ENCODE measurements at regions not wholly inside any gene's neighbourhood (a gene's known extent, or its start where the extent isn't known, plus 50 kb on each side); places are given as distances from the start of the nearest gene placed in this dataset.

DNA sequence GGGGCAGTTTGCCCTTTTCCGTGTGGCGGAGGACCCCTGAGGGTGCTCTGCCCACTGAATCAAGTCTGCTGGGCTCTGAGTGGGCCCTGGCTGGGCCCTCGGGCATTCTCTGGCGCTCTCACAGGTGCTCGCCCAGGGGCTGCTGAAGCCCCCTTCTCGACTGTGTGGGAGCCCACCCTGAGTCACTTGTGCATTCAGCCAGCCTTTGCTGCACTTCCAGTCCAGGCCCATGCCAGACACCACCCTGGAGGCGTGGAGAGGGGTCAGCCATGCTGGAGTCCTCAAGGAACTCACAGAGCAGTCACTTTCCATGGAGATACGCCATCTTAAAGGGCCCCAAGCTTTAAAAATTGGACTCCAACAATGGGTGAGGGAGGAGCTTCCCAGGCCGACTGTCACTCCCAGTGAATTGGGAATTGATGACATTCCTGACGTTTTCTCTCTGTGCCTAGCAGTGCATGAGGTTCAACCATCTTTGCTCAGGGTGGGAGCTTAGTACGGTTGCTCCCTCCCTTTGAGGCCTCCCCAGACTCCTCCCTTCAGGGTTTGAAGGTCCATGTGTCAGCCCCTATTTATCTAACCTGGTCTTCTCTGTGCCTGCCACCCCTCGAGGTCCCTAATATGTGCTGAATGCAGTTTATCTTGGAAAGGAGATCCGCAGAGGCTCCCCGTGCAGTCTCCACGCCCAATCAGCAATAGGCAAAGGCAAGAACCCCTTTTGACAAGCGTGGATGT is 71.8 kb upstream of the HS6ST1 start:
- no peak for DNase-seq (ENCODE audit: low read depth)
- H3K4me3 ChIP-seq (ENCODE audit: low read length): no peak overlapping the region
- TF ChIP-seq, protein P1, sequence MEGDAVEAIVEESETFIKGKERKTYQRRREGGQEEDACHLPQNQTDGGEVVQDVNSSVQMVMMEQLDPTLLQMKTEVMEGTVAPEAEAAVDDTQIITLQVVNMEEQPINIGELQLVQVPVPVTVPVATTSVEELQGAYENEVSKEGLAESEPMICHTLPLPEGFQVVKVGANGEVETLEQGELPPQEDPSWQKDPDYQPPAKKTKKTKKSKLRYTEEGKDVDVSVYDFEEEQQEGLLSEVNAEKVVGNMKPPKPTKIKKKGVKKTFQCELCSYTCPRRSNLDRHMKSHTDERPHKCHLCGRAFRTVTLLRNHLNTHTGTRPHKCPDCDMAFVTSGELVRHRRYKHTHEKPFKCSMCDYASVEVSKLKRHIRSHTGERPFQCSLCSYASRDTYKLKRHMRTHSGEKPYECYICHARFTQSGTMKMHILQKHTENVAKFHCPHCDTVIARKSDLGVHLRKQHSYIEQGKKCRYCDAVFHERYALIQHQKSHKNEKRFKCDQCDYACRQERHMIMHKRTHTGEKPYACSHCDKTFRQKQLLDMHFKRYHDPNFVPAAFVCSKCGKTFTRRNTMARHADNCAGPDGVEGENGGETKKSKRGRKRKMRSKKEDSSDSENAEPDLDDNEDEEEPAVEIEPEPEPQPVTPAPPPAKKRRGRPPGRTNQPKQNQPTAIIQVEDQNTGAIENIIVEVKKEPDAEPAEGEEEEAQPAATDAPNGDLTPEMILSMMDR (IDR thresholded peaks at IDR 0.05; ENCODE audit: insufficient read depth, low read depth, low read length, missing control alignments): no peak

DNA sequence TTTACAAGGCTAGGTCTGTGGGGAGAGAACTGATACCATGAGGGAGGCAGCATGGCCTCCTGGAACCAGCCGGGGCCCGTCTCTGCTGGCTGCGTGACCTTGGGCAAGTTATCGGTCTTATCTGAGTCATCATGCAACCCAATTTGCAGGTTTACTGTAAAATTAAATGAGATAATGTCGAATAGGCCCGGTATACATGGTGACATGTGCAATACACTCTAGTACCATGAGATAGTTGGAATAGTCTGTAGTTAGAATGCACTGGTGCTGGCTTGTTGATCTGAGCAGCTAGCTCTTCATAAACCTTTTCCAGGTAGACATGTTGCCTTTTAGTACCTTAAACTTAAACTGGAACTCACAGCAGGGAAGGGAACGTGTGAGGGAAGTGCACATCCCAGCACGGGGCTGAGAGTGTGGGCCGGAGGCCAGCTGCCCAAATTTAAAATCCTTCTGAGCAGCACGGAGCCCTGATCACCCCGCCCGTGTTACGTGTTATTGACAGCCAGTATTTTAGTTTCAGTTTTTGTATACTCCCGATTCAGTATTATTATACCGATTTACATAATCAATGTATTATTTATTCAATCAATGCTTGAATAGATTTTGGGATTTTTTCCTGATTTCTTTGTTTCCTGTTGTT is 72.4 kb upstream of the HS6ST1 start:
- no peak overlapping the region for H3K4me3 ChIP-seq (ENCODE audit: low read length)
- TF ChIP-seq, protein P1 (IDR thresholded peaks at IDR 0.05; ENCODE audit: insufficient read depth, low read depth, low read length, missing control alignments): no peak
- DNase-seq (ENCODE audit: low read depth): no peak

DNA sequence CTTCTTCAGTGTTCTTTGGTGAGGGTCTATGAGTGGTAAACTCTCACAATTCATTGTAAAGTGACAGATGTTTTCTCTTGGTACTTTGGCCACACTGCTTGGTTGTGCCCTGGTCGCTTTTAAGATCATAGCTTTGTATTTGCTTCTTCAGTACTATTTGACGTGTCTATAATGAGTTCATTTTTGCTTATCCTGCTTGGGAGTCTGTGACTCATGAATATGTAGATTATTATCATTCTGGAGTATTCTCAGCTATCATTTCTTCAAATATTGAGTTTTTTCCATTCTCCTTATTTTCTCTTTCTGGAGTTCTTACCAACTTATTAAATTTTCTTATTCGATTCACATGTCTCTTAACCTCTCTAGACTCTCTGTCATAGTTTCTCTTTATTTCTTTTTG is 73.0 kb upstream of the HS6ST1 start:
- no peak overlapping the region for H3K4me3 ChIP-seq (ENCODE audit: low read length)
- DNase-seq (ENCODE audit: low read depth): no peak
- TF ChIP-seq, protein P1 (IDR thresholded peaks at IDR 0.05; ENCODE audit: insufficient read depth, low read depth, low read length, missing control alignments): no peak

DNA sequence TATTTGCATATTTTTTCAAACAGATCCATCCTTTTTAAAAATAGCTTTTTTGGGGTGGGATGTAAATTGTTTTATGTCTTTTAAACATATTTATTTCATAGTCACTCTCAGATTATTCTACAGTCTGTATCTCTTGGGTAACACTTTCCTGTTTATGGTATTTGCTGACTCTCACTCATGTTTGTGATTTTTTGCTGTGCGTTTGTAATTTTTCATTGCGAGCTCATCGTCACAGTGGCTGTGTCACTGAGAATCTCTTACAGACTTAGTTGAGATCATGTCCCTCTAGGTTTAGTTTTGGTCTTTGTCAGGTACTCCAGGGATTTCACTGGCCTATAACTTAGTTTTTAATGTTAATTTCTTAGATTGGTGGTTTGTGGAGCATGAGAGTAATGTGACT is 73.5 kb upstream of the HS6ST1 start:
- no peak for DNase-seq (ENCODE audit: low read depth)
- H3K4me3 ChIP-seq (ENCODE audit: low read length): no peak overlapping the region
- TF ChIP-seq, protein P1 (IDR thresholded peaks at IDR 0.05; ENCODE audit: insufficient read depth, low read depth, low read length, missing control alignments): no peak

DNA sequence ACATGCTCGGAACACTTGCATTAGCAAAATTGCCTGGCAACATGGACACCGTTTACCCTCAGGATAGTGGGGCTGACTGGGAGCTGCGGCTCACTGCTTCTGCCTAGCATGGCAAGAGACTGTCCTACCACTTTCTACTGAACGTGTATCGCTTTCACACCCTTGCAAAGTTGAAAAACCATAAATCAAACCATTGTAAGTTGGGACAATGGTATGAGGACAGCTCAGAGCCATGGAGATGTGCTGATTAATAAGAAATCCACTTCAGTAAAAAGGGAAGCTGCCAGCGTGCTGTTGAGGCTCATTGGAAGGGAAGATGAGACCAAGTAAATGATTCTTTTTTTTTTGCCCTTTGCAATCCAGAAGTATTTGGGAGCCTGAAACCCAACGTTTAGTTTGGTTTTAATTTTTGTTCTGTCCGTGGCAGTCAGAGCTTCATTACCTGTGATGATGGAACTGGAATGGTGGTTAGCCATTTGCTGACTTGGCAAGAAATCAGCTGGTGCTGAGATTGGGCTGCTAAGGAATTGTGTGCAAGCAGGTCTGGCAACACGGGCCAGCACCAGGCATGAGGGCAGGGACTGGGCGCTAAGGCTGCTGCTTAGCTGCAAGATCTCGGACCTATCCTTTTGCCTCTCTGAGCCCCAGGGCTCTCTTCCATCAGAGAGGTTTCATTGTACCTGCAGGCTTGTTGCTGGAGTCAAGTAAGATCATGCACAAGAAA is 75.5 kb upstream of the HS6ST1 start:
- TF ChIP-seq, protein P1 (IDR thresholded peaks at IDR 0.05; ENCODE audit: insufficient read depth, low read depth, low read length, missing control alignments): no peak
- H3K4me3 ChIP-seq (ENCODE audit: low read length): no peak overlapping the region

DNA sequence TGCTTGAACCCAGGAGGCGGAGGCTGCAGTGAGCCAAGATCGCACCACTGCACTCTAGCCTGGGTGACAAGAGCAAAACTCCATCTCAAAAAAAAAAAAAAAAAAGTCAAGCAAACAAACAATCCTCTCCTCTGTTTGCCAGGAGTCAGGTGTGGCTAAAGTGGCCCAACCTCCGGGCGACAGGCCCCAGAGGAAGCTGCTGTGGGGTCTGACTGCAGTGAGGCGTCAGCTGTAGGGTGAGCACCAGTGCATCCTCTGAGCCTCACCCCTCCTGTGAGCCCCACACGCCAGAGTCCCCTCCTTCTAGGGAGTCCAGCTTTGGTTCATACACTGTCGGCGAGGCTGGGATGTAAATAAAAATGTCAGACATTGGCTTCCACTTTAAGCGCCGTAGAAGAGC is 76.5 kb upstream of the HS6ST1 start:
- TF ChIP-seq, protein P1 (IDR thresholded peaks at IDR 0.05; ENCODE audit: insufficient read depth, low read depth, low read length, missing control alignments): no peak
- no peak overlapping the region for H3K4me3 ChIP-seq (ENCODE audit: low read length)
- no peak for DNase-seq (ENCODE audit: low read depth)

More for the DNA sequence above, 75.5 kb upstream of the HS6ST1 start:
- no peak for DNase-seq (ENCODE audit: low read depth)

Measured in epithelial cell of esophagus (primary cell).